ENCODE measurements at regions not wholly inside any gene's neighbourhood (a gene's known extent, or its start where the extent isn't known, plus 50 kb on each side); places are given as distances from the start of the nearest gene placed in this dataset.

DNA sequence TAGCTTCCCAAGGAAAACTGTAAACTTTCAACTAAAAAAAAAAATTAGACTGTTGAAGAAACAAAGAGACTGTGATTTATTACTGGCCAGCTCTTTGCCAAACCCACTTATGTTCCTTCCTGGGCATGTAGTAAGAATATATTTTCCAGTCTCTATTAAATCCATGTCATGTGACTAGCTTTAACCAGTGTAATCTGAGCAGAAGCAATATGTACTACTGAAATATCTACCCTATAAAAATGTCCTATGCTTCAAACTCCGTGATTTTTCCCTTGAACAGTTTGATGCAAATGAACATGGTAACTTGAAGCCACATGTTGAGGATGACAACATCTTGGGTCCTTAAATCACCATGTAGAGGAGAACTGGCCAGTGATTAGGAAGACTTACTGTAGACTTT, 144.5 kb downstream of the NTMT2 start:
- no peaks in the 10 kb centered on the region for H3K36me3 Mint-ChIP-seq (ENCODE audit: low read depth)
- H3K4me3 Mint-ChIP-seq = no peak overlapping the region
- no peak for ATAC-seq (replicated peaks)
- peaks cover 21% of the 10 kb centered on the region for H3K27me3 Mint-ChIP-seq
- H3K27ac Mint-ChIP-seq = no peak overlapping the region
- no peaks in the 10 kb centered on the region for H3K9me3 Mint-ChIP-seq
- no peaks in the 10 kb centered on the region for H3K4me1 Mint-ChIP-seq

DNA sequence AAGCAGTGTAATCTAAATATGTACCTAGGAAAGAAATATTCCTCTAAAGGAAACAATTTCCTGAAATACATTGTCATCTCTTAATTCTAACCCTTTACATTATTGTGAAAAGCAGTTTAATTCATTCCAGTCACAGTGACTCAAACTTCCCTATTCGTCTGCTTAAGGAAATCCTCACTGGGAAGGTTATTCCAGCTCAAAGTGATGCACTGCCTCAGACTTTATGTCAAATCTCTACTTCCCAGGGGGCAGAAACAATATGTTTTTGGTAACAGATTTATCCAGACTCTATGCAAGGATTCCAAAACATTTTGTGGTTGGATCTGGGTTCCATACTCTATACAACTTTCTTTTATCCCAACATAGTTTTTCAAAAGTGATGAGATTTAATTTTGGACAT, 145.2 kb downstream of the NTMT2 start:
- Mint-ChIP-seq H3K27me3 (peaks cover 21% of the 10 kb centered on the region), H3K36me3 (ENCODE audit: low read depth) (no peaks in the 10 kb centered on the region), H3K9me3 (no peaks in the 10 kb centered on the region), H3K4me1 (no peaks in the 10 kb centered on the region), H3K27ac (no peak overlapping the region), H3K4me3 (no peak overlapping the region)
- no peak for ATAC-seq (replicated peaks)

DNA sequence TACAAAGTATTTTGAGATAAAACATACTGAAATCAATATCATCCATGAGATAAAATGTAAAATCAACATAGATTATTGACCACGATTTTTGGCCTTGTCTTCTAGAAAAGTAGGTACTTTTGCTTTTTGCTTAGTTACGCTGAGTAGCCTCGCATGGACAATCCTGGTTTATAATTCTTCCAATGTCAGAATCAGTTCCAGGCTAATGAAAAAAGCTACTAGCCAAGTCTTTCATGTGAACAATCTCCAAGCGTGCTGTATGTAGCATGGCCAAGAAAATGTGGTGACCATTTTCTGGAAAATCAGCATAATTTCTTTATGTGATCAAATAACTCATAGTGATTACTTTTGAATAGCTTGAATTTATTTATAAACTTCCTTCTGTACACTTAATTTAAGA, 145.8 kb downstream of the NTMT2 start:
- no peaks in the 10 kb centered on the region for H3K4me1 Mint-ChIP-seq
- no peak overlapping the region for H3K27ac Mint-ChIP-seq
- no peak overlapping the region for H3K4me3 Mint-ChIP-seq
- H3K27me3 Mint-ChIP-seq = peaks cover 22% of the 10 kb centered on the region
- ATAC-seq (replicated peaks) = no peak
- no peaks in the 10 kb centered on the region for H3K9me3 Mint-ChIP-seq
- no peaks in the 10 kb centered on the region for H3K36me3 Mint-ChIP-seq (ENCODE audit: low read depth)

DNA sequence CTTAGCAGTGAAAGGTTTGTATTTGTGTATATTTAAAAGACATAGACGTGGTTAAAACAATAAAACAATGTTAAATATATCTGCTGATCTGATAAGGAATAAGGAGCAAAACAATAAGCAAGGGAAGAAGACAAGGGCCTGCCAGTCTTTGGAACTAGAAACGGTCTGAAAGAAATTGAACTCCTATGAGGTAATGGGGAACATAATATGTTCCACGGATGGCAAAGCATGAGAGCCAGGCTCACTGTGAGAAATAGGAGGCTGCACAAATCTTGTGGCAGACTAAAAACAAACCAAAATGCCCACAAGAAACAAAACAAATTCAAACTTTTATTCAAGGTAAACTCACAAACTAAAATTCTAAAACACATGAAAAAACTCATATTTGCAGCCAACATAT, 150.5 kb downstream of the NTMT2 start:
- Mint-ChIP-seq H3K27me3 (peaks cover 7% of the 10 kb centered on the region), H3K4me3 (no peak overlapping the region), H3K36me3 (ENCODE audit: low read depth) (no peaks in the 10 kb centered on the region), H3K4me1 (no peaks in the 10 kb centered on the region), H3K9me3 (no peaks in the 10 kb centered on the region), H3K27ac (no peak overlapping the region)
- ATAC-seq (replicated peaks) = no peak

DNA sequence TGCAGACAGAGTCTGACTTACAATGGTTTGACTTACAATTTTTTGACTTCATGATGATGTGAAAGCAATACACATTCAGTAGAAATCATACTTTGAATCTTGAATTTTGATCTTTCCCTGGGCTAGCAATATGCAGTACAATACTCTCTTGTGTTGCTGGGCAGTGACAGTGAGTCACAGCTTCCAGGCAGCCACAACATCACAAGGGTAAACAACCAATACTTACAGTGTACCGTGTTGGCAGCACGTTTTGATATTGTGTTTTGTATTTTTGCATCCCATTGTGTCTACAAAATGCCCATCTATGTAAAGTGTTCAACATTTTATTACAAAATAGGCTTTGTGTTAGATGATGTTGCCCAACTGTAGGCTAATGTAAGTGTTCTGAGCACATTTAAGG, 150.9 kb downstream of the NTMT2 start:
- Mint-ChIP-seq H3K27me3 (peaks cover 7% of the 10 kb centered on the region), H3K4me1 (no peaks in the 10 kb centered on the region), H3K9me3 (no peaks in the 10 kb centered on the region), H3K36me3 (ENCODE audit: low read depth) (no peaks in the 10 kb centered on the region), H3K4me3 (no peak overlapping the region), H3K27ac (no peak overlapping the region)
- ATAC-seq (replicated peaks) = no peak

DNA sequence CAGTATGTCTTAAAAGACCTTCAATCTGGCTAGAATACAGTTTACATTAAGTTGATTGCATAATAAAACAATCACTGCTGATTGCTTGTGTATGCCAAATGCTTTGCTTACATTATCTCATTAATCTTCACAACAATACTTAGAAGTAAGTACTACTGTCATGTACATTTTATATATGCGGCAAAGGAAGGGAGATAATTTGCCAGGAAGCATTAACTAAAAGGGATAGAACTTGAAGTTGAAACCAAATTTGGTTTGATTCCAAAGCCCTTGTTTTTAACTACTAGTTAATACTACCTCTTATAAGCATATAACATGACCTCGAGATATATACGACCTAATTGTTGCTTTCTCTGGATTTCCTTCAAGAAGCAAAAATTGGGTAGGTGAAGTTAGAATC, 155.8 kb downstream of the NTMT2 start:
- no peak for ATAC-seq (replicated peaks)
- H3K4me1 Mint-ChIP-seq = no peaks in the 10 kb centered on the region
- H3K9me3 Mint-ChIP-seq = no peaks in the 10 kb centered on the region
- no peak overlapping the region for H3K4me3 Mint-ChIP-seq
- no peaks in the 10 kb centered on the region for H3K36me3 Mint-ChIP-seq (ENCODE audit: low read depth)
- no peak overlapping the region for H3K27ac Mint-ChIP-seq
- peaks cover 2% of the 10 kb centered on the region for H3K27me3 Mint-ChIP-seq

DNA sequence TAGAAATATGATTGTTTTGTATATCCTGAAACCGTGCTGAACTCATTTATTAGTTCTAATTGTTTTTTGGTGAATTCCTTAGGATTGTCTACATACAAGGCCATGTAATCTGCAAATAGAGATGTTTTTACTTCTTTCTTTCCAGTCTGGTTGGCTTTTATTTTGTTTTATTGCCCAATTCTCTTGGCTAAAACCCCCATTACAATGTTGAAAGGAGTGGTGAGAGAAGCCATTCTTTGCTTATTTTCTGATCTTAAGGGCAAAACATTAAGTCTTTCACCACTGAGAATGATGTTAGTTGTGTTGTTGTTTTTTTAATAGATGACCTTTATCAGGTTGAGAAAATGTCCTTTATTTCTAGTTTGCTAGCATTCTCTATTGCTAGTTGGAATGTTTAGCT, 157.3 kb downstream of the NTMT2 start:
- Mint-ChIP-seq H3K4me3 (no peak overlapping the region), H3K27me3 (no peaks in the 10 kb centered on the region), H3K4me1 (no peaks in the 10 kb centered on the region), H3K9me3 (no peaks in the 10 kb centered on the region), H3K36me3 (ENCODE audit: low read depth) (no peaks in the 10 kb centered on the region), H3K27ac (no peak overlapping the region)
- no peak for ATAC-seq (replicated peaks)

DNA sequence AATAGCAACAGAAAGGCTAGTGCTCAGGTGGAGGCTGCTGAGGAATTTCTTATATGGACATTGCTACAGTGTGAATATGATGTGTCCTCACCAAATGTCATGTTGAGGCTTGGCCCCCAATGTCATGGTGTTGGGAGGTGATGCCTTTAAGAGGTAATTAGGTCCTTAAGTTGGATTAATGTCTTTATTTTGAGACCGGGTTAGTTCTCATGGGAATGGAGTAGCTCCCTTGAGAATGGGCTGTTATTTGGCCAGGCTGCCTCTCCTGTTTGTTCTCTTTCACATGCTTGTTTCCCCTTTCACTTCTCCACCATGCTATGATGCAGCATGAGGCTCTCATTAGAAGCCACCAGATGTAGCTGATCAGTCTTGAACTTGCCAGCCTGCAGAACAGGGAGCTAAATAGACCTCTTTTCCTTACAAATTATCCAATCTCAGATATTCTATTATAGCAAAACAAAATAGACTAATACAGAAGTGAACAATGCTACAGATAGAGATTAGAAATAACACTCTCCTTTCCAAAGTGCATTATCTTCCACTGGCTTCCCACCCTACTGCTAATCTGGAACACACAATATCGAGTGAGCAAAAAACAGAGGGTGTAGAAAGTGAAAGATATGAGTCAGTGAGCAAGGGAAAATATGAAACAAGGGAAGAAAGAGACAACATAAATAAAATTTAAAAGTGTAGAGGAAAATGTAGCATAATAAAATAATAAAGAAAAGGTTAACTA, 160.2 kb downstream of the NTMT2 start:
- ATAC-seq (replicated peaks) = no peak
- no peaks in the 10 kb centered on the region for H3K9me3 Mint-ChIP-seq
- H3K4me3 Mint-ChIP-seq = no peak overlapping the region
- no peaks in the 10 kb centered on the region for H3K27me3 Mint-ChIP-seq
- no peaks in the 10 kb centered on the region for H3K4me1 Mint-ChIP-seq
- H3K36me3 Mint-ChIP-seq (ENCODE audit: low read depth) = no peaks in the 10 kb centered on the region
- H3K27ac Mint-ChIP-seq = no peak overlapping the region

DNA sequence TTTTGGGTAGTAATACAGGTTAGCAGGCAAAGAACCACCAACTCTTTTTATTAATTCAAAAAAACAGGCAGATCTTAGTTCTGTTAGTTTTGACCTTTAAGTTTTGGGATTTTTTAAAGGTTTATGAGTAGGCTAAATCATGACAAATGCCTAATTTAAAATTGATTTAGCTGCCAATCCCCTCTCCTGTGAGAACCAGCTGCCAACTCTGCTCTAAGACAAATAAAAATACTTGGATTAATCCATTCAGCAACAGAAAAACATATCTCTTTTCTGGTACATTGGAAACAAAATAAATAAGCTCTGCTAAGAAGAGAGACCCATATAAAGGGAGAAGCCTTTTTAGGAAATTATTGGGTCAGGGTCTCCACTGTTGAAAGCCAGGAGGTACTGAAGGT, 160.8 kb downstream of the NTMT2 start:
- H3K36me3 Mint-ChIP-seq (ENCODE audit: low read depth) = no peaks in the 10 kb centered on the region

DNA sequence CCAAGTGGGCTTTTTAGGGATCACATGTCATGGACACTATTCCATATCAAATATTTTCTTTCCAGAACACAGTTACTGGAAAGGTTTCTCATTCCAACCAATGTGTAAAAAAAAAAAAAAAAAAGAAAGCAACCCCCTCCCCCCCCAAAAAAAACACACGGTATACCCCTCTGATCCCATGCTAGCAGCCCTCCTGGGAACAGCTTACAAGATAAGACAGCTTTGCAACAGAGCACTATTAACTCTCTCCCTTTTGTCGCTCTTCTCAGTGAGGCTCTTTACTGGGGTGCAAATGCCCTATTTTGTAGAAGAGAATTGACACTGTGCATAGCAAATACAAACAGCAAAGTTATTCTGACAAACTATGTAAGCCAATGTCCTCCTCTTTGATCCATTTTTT, 161.2 kb downstream of the NTMT2 start:
- no peaks in the 10 kb centered on the region for H3K27me3 Mint-ChIP-seq
- H3K27ac Mint-ChIP-seq = no peak overlapping the region
- no peaks in the 10 kb centered on the region for H3K4me1 Mint-ChIP-seq
- no peak overlapping the region for H3K4me3 Mint-ChIP-seq
- H3K9me3 Mint-ChIP-seq = no peaks in the 10 kb centered on the region
- H3K36me3 Mint-ChIP-seq (ENCODE audit: low read depth) = no peaks in the 10 kb centered on the region
- ATAC-seq (replicated peaks) = no peak

More for the DNA sequence above, 160.8 kb downstream of the NTMT2 start:
- Mint-ChIP-seq H3K9me3 (no peaks in the 10 kb centered on the region), H3K4me3 (no peak overlapping the region), H3K4me1 (no peaks in the 10 kb centered on the region), H3K27me3 (no peaks in the 10 kb centered on the region), H3K27ac (no peak overlapping the region)
- ATAC-seq (replicated peaks) = no peak

DNA sequence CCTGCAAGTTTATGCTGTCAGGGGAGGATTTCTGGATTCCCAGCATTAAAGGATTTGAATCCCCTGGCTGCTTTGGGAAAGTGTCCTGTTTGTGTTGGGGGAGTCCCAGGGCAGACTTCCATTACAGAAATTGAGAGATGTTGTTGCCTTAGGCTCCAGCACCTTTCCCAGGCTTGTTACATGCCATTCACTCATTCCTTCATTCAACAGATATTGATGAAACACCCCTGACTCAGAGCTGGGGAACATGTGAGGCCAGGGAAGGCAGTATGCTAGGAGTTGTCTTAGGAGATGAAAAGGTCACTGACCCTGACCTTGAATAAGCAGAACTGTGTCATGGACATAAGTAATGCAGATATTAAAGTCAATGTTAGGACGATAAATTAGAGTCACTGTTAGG, 161.7 kb downstream of the NTMT2 start:
- no peak for ATAC-seq (replicated peaks)
- H3K27me3 Mint-ChIP-seq = no peaks in the 10 kb centered on the region
- no peaks in the 10 kb centered on the region for H3K9me3 Mint-ChIP-seq
- H3K27ac Mint-ChIP-seq = no peak overlapping the region
- H3K4me3 Mint-ChIP-seq = no peak overlapping the region
- no peaks in the 10 kb centered on the region for H3K36me3 Mint-ChIP-seq (ENCODE audit: low read depth)
- H3K4me1 Mint-ChIP-seq = no peaks in the 10 kb centered on the region

DNA sequence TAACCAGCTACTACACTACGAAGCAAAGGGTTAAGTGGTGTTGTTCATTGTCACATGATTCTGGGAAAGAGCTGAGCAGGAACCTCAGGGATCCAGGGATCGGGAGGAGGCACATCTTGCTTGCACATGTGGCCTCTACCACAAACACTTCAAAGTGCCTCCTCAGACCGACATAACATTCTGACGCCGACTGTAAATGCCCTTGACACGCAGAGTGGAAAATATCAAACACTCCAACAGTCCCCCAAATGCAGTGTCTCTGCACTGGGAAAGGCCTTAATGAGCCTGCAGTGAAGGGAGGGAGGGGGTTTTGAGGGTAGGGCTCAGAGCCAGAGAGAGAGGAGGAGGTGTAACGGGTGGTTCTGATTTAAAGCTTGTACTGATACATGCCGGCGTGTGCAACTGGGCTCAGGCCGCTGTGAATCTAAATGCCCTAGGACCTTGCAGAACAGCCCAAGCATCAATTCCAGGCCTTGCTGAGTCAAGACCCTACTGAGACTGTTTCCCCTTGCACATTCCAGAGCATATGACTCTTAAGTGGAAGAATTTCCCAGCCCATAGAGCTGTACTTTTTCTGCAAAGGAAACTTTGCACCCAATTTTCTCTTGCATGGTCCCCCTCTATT, 163.7 kb downstream of the NTMT2 start:
- H3K27me3 Mint-ChIP-seq = peaks cover 3% of the 10 kb centered on the region
- no peaks in the 10 kb centered on the region for H3K9me3 Mint-ChIP-seq
- H3K4me3 Mint-ChIP-seq = no peak overlapping the region
- H3K27ac Mint-ChIP-seq = no peak overlapping the region
- H3K36me3 Mint-ChIP-seq (ENCODE audit: low read depth) = no peaks in the 10 kb centered on the region
- no peaks in the 10 kb centered on the region for H3K4me1 Mint-ChIP-seq
- ATAC-seq (replicated peaks) = no peak

DNA sequence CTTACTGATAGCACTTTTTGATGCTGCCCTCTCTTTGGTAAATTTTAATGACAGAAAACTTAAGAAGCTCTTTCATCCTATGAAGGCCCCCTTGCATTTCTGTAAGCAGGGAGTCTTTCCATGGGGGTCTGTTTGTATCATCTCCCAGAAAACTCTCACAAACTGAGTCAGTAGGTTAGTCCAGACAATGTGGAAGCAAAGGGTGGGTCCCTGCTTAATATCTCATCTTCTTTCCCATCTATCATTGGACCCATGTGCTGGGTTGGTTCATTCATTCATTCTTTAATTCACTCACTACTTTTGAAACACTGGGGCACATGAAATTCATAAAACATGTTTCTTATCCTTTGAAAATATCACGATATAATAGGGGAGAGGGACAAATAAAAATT, 164.3 kb downstream of the NTMT2 start:
- H3K27ac Mint-ChIP-seq = no peak overlapping the region
- no peak overlapping the region for H3K4me3 Mint-ChIP-seq
- peaks cover 3% of the 10 kb centered on the region for H3K27me3 Mint-ChIP-seq
- ATAC-seq (replicated peaks) = no peak
- no peaks in the 10 kb centered on the region for H3K9me3 Mint-ChIP-seq
- H3K36me3 Mint-ChIP-seq (ENCODE audit: low read depth) = no peaks in the 10 kb centered on the region
- H3K4me1 Mint-ChIP-seq = no peaks in the 10 kb centered on the region

DNA sequence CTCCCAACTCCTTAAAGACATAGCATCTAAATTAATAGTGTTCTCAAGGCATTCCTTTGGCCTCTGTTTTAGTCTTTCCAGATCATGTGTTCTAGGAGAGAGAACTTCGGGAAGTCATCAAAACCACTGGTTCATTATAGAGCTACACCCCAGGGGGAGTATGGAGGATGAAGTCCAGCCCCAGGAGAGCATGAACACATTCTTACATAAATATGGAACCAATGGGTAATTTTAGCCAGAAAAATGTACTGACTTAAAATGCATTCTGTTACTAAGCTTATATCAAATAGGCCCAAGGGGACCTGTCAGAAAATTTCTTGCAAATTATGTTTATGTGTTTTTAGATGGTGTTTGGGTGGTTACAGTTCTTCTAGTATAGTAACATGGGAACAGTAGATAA, 165.2 kb downstream of the NTMT2 start:
- no peaks in the 10 kb centered on the region for H3K4me1 Mint-ChIP-seq
- H3K27ac Mint-ChIP-seq = no peak overlapping the region
- H3K4me3 Mint-ChIP-seq = no peak overlapping the region
- no peaks in the 10 kb centered on the region for H3K9me3 Mint-ChIP-seq
- no peak for ATAC-seq (replicated peaks)
- no peaks in the 10 kb centered on the region for H3K36me3 Mint-ChIP-seq (ENCODE audit: low read depth)
- H3K27me3 Mint-ChIP-seq = peaks cover 8% of the 10 kb centered on the region

DNA sequence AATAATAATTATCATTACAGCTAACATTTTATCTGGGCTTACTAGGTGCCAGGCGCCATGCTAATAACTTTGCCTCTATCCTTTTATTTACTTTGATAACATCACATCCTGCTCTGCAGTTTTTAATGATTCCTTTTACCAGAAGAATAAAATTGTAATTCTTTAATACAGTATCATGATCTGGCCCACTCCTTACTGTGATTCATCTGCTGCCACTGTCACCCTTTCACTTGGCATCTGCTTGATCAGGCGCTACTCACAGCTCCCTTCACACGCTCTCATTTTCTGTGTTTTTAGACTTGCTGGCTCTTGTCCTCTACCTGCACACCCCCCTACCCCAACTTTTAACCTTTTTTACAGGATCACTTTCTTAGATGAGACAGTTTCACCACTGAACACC, 167.5 kb downstream of the NTMT2 start:
- Mint-ChIP-seq H3K9me3 (no peaks in the 10 kb centered on the region), H3K27ac (no peak overlapping the region), H3K36me3 (ENCODE audit: low read depth) (no peaks in the 10 kb centered on the region), H3K4me1 (no peaks in the 10 kb centered on the region), H3K4me3 (no peak overlapping the region), H3K27me3 (peaks cover 14% of the 10 kb centered on the region)
- ATAC-seq (replicated peaks) = no peak

DNA sequence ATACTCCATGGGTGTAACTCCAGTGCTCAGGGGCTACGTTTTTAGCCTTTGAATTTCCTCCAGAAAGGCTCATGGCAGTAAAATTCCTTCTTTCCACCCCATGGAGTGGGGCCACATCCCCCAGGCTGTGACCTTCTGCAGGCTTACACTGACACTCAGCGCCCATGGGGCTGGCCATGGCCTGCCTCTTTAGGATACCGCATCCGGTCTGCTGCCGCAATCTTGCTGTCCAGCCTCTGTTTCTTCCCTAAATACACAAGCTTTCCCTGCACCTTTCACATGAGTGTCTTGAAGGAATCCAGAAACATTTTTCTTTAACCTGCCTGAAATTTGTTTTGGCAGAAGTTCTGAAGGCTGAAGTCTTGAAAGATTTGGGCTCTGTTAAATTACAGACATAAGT, 170.5 kb downstream of the NTMT2 start:
- H3K27ac Mint-ChIP-seq = no peak overlapping the region
- no peaks in the 10 kb centered on the region for H3K36me3 Mint-ChIP-seq (ENCODE audit: low read depth)

More for the DNA sequence above, 170.5 kb downstream of the NTMT2 start:
- Mint-ChIP-seq H3K27me3 (peaks cover 14% of the 10 kb centered on the region), H3K4me1 (no peaks in the 10 kb centered on the region), H3K4me3 (no peak overlapping the region), H3K9me3 (no peaks in the 10 kb centered on the region)
- no peak for ATAC-seq (replicated peaks)
